GM18517 (cell line): ENCODE measurements at regions not wholly inside any gene's neighbourhood (a gene's known extent, or its start where the extent isn't known, plus 50 kb on each side); places are given as distances from the start of the nearest gene placed in this dataset.

Source experiments
- ATAC-seq: cut with Tn5 transposase; IDR thresholded peaks from one replicate; pipeline ENCODE4 v1.9.1; 2021; ENCODE audit warnings: mild to moderate bottlenecking, moderate library complexity; ENCODE audit not compliant: unreplicated experiment

- no peak for ATAC-seq
Observed at GRCh38 chr5:124648902-124649467, 97.5 kb downstream of the ZNF608 start.

GRCh38 chr5:124647352-124647751, 99.1 kb downstream of the ZNF608 start:
- ATAC-seq: no peak

DNA sequence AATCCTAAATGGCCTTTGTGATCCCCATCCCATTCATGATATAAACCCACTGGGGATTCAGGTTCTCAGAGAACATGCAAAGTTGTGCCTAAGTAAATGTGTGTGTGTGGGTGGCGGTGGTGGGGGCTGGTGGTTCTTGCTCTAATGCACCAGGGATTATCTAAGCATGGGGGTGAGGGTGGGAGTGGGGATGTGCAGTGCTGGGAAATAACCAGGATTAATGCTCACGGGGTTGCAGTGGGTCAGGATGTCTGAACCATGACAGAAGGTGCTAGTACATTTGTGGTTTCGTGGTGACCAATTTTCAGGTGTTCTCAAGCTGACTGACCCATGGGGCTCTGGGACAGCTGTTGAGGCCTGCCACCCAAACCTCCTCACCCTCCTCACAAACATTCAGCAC, 101.0 kb downstream of the ZNF608 start:
- ATAC-seq: no peak

DNA sequence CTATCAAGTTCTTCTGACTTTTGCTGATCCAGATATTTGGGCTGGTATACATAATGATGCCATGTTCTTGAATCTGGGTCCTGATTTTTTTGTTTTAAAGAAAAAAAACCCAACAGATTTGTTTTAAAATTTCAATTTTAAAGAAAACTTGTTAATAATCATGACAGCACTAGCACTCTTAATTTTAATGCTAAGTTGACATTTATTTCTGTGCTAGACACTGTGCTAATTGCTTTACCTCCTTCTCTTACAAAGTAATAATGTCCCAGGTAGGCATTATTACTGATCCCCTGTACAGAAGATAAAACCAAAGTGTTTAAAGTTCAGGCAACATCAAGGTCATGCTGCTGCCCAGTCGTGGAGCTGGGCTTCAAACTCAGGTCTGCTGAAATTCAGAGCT, 101.9 kb downstream of the ZNF608 start:
- no peak for ATAC-seq

- no peak for ATAC-seq
Observed at GRCh38 chr5:124644138-124644537, 102.3 kb downstream of the ZNF608 start.

GRCh38 chr5:124643336-124643735, 103.1 kb downstream of the ZNF608 start:
- ATAC-seq: no peak

- ATAC-seq: no peak
Observed at GRCh38 chr5:124642151-124642550, 104.3 kb downstream of the ZNF608 start.

- ATAC-seq: no peak
Observed at GRCh38 chr5:124641154-124641792, 105.2 kb downstream of the ZNF608 start.

GRCh38 chr5:124639095-124639665, 107.3 kb downstream of the ZNF608 start:
- no peak for ATAC-seq

DNA sequence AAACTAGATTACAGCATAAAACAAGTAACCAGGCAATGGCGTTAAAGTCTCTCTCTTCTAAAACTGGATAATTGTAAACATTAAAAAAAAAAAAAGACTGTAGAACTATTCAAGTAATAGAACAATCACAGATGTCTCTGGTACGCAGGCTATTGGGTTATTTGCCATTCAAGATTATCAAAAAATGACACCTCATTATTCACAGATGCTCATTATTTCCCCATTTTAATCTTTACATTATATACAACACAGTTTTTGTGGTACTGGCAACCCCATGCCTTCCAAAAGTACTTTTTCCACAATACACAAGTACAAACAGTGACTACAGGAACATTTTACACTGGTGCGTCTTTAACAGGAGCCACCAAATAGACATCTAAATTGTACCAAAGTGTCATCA, 109.4 kb downstream of the ZNF608 start:
- no peak for ATAC-seq

- ATAC-seq: no peak
Observed at GRCh38 chr5:124634741-124635323, 111.6 kb downstream of the ZNF608 start.

- ATAC-seq: no peak
Observed at GRCh38 chr5:124634228-124634739, 112.2 kb downstream of the ZNF608 start.

DNA sequence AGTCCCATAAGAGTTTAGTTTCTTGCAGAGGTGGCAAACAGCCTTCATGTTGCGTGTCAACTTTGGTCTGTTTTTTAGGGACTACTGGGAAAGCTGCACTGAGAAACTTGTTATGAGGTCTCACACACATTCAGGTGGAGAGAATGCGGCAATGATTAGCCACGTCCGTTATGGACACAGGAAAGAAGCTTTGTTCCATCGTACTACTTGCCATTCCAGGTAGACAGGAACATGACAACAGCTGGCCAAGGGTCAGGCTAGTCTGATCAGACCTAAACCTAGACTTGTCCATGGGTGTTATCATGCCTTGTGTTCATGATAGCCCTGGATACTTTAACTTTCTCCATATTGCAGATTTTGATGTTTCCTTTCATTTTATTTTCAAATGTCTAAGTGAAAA, 113.2 kb downstream of the ZNF608 start:
- ATAC-seq: no peak

DNA sequence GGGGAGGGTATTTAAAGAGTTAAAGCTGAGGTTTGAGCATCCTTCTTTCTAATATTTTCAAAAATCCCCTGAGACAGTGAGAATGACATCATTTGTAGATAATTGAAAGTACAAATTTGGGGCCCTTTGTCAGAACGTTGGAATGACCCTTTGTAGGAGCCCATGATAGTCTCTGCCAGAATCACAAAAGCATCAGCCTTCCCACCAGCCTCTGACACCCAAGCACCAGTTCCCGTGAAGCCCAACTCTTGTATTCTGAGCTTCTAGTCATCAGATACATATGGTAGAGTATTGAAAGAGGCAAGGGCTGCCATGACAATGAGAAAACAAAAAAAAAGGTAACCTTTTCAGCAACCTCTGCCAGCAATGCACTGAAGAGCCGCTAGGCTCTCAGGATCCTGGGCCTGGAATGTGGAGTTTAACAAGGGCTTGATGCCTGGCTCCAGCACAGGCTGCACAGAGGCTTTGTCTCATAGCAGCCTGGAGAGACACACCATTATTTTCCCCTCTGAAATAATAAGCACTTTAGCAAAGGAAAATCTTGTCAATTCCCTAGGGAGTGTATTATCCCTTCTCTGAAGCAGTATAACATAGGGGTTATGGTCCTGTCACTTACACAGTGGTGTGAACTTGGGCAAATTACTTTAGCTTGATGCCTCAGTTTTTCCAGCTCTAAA, 114.4 kb downstream of the ZNF608 start:
- ATAC-seq: no peak

GRCh38 chr5:124630767-124631704, 115.4 kb downstream of the ZNF608 start:
- peak; percentile 70 for ATAC-seq

GRCh38 chr5:124628721-124629596, 117.5 kb downstream of the ZNF608 start:
- no peak for ATAC-seq

DNA sequence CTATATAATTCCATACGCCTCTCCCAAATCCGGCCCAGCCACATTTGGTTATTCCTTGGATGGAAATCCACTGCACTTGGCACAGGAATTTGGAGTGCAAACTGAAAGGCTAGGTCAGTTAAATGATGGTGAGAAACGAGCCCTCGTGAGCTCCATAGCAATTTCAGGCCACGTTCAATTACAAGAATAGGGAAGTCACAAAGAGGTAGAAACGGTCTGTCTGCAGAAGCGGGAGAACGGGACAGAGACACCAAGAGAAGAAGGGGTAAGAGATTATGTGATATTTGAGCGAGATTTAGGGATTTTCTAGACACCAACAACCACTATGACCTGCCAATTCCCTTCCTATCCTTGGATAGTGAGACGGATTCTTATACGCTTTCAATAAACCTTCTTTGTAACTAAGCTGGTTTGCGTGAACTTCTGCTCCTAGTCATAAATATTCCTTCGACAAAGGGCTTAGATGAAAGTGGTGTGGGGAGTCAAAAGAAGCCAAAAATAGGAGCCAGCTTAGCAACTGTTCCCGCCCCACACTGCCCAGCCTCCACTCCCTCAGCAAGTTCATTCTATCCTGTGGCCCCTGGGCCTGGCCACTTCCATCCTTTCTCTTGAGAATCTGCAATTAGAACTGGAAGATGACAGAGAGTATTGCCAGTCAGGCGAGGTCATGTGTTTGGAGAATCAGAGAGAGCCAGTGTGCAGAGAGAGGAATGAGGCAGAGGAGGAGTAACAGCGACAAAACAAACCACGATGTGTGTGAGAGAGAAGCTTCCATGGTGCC, 118.4 kb downstream of the ZNF608 start:
- no peak for ATAC-seq

GRCh38 chr5:124626053-124626452, 120.4 kb downstream of the ZNF608 start:
- no peak for ATAC-seq

GRCh38 chr5:124623265-124623664, 123.2 kb downstream of the ZNF608 start:
- ATAC-seq: no peak
